ENCODE measurements at regions not wholly inside any gene's neighbourhood (a gene's known extent, or its start where the extent isn't known, plus 50 kb on each side); places are given as distances from the start of the nearest gene placed in this dataset.

- no peak for TF ChIP-seq CEBPB (IDR thresholded peaks at IDR 0.05; ENCODE audit: low read depth)
- no peak for TF ChIP-seq CTCF (IDR thresholded peaks at IDR 0.05 in 2 of 3, conservative IDR thresholded peaks at IDR 0.05 in 1 of 3; ENCODE audit: borderline replicate concordance in 1 of 3, insufficient read depth in 1 of 3, low read depth in 2 of 3, low read length in 2 of 3)
- no peak for TF ChIP-seq ZNF274 (IDR thresholded peaks at IDR 0.05; ENCODE audit: low read depth, low read length)
- no peak for TF ChIP-seq ELF1 (IDR thresholded peaks at IDR 0.05; ENCODE audit: borderline replicate concordance, low read depth)
- no peak for TF ChIP-seq ZBTB33 (IDR thresholded peaks at IDR 0.05; ENCODE audit: extremely low read depth, insufficient replicate concordance, low read length)
- TF ChIP-seq ZFX (IDR thresholded peaks at IDR 0.05): no peak
- no peak for TF ChIP-seq POLR2A (IDR thresholded peaks at IDR 0.05; ENCODE audit: borderline replicate concordance, extremely low read depth, insufficient read depth, insufficient read length)
- TF ChIP-seq SP1 (IDR thresholded peaks at IDR 0.05; ENCODE audit: low read depth): no peak
- TF ChIP-seq EZH2 (IDR thresholded peaks at IDR 0.05): no peak
- no peak for TF ChIP-seq JUND (IDR thresholded peaks at IDR 0.05)
- TF ChIP-seq EZH2phosphoT487 (IDR thresholded peaks at IDR 0.05; ENCODE audit: borderline replicate concordance): no peak
- TF ChIP-seq MAX (IDR thresholded peaks at IDR 0.05): no peak
These were observed 58.8 kb downstream of the NPAP1 start for GRCh38 chr15:24734396-24734795.
